ENCODE measurements at regions not wholly inside any gene's neighbourhood (a gene's known extent, or its start where the extent isn't known, plus 50 kb on each side); places are given as distances from the start of the nearest gene placed in this dataset.

DNA sequence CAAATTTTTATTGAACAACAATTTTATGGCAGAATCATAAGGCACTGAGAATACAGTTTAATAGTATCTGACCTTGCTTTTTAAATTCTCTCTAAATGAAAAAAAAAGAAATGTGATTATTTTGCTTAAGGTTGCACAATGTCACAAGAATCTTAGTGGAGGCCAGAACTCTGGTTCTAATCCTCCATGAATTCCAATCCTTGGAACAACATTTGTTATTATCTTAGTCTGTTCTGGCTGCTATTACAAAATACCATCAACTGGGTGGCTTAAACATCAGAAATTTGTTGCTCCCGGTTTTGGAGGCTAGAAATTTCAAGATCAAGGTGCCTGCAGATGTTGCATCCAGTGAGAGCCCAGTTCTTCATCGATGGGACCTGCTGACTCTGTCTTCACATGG lies 158.2 kb upstream of the POM121L12 start:
- no peak for DNase-seq

DNA sequence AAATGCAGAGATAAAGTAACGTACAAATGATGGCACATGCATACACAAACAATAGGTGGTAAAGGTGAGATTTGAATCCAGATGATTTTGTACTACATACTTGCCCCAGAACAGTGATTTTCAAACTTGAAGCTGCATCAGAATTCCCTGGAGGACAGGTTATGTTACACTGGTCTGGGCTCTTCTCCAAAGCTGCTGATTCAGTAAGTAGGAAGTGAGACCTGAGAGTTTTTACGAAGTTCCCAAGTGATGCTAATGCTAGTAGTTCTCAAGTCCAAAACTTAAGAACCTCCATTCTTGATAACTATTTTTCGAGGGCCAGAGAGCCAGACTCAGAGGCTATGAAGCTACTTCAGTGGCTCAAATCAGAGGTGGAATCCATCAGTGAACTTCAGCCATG lies 159.0 kb upstream of the POM121L12 start:
- no peak for DNase-seq

DNA sequence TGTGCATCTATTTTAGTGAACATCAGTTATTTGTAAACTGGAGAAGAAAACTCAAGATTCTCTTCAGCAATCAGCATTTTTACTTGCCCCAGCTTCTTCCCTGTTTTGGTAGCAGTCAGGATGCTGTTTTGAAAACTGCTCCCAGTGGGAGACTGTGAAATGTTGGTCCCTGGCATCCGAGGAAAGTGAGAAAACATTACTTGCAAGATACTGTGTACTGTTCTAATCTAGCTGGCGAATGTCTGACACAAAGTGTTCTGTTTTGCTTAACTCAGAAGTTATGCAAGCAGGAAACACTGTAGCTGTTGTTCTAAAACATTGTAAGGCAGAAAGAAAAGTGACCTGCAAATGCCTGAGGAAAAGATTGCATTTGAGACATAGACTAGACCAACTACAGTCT lies 171.8 kb upstream of the POM121L12 start:
- DNase-seq, result no peak

DNA sequence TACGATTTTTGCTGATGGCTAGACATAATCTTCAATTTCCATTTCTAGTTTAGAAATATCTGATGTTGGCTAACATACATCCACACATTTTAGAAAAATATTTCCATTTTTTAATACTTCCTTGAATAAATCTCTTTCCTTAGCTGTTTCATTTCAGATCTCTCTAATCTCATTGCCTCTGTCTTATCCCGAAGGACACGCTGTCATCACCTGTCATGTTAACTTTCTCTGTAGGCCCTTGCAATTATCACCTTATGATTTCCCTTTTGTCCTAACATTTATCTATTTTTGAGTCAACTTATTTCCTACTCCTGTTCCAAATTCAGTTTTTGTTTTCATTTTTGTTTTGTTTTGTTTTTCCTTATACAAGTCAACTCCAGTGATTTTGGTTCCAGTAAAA lies 173.1 kb upstream of the POM121L12 start:
- no peak for DNase-seq

DNA sequence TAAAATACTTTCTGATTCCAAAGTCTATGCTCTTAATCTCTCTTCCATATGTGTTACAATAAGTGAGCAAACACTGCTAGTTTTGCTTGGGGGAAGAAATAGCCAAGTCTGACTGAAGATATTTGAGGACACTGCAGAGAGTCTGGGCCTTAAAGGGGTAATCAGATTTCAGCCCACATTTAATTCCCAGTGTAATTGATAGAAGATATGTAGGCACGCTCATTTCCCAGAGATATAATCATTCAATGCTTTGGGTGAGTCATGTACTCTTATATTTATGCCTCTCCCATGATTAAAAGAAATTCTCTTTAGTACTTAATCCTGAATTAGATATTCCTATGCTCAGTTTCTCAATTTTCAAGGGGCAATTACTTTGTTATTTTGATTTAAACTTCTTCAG lies 178.1 kb upstream of the POM121L12 start:
- DNase-seq, result no peak

DNA sequence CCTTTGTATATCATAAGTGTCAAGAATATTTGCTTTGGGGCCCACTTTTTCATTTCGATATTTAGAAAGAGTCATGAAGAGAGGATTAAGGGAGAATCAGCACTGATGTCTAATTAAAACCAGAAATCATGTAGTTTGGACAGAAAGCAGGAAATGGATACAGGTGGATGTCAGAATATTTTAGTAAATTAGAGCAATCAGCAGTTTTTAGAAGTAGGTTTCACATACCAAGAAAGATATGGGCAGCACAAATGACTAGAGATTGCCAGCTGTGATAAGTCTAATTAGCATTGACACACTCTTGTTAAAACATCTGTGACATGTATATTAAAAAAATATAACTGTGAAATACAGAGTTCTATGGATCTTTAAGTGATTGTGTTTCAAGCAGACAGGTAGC lies 180.8 kb upstream of the POM121L12 start:
- no peak for DNase-seq

DNA sequence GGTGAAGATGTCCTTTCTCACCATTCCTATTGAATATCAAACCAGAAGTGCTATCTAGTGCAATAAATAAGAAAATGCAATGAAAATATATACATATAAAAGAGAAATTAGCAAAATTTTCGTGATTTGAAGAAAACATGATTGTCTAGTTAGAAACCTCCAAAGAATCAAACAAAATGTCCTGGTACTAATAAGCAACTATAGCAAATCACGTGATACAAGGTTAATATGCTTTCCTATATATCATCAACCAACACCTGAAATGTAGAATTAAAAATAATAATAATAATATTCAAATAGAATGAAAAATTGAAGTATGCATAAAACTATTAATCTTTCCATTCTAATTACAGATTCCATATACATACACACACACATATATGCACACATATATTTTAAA lies 183.9 kb upstream of the POM121L12 start:
- DNase-seq, result no peak

DNA sequence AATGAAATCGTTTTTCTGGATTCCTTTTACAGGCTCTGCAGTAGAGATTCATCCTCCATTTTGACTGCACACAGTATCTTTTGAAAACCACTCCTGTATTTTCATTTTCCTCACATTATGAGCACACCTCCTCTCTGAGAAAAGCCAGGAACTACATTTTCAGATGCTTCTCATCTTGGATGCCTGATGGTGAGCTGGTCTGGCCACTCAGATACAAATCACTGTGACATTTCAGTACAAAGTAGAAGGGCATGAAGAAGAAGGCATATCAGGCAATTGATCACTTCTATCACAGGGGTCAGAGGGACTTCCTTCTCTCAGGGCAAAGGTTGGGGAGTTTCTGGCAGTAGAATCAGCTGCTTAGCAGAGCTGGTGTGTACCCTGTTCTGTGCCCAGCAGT lies 192.0 kb upstream of the POM121L12 start:
- no peak for DNase-seq

DNA sequence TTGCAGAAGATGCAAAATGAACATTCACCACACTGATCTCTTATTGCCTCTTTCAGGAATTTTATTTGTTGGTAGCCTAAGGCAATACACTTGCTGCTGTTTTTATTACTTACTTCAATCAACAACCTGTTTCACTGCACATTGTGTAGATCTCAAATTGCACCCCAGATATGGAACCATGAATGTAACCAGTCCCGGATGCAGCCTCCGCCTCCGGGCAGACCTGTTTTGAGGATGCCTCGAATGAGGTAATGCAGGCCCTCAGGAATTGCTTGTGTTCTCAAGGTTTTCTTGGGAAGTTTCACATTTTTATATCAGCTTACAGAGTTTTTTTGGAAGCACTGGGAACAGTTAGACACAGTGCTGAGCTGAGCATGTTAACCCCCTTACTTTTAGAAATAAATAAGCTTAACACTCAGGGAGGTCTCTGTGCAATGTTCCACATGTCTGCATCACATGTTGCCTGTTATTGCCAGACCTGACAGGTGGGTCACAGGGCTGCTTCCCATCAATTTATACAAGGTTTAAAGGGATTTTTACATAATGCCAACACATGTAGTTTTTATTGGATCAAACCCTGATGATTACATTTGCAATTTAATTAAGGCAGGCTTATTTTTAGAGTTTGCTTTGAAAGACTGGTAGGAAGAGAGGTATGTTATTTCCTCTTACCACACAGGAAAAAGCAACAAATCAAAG lies 193.1 kb upstream of the POM121L12 start:
- no peak for DNase-seq

DNA sequence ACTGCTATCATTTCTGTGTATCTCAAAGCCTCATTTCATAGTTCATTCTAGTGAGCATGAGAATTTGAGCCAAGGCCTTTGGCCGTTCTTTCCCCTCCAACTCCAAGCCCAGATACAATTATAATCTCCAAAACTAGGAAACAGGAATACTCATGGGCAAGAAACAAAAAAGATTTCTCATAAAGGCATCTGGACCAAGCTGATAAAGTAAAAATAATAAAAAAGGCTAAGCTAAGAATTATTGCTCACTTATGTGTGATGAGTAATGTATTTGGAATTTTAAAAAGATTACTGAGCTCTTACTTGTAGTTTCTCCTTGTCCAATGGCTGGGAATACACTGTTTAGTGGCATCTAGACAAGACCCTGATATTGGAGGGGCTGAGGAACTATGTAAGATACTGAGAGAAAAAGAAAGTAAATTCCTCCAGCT lies 196.4 kb upstream of the POM121L12 start:
- no peak for DNase-seq

DNA sequence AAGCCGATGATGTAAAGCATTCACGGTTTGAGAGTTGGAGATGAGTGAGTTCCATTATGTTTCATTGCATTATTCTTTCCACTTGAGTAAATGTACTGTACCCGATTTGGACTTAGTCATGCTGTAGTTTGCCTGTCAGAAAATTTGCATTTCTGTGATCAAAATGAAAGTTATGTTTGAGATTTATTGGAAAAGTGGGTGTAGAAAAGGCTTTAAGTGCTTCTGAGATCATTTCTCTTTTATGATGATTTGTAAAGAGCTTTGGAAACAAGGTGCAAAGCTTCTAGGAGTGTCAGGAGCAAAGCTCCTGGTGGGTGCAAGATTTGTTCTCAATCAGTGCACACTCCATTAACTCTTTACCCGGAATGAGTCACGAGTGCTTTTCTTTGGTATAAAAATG lies 204.1 kb upstream of the POM121L12 start:
- DNase-seq, result peak; percentile 82

DNA sequence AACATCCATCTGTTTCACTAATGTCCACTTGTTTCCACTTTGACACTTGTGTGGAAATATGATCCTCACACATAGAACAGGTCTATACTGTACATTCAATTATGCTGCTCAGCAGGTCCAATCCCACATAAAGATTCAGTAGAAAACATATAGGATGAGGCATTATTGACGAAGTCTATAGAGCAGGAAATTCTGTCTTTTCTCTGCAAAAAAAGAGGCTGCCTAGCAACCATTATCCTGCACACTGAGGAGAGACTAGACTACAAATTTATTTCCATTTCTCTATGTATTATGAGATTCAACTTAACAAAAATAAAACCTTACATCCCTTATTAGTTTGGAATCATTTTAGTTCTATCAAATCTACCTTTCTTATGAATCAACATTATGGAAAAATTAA lies 204.6 kb upstream of the POM121L12 start:
- peak; percentile 31 for DNase-seq

DNA sequence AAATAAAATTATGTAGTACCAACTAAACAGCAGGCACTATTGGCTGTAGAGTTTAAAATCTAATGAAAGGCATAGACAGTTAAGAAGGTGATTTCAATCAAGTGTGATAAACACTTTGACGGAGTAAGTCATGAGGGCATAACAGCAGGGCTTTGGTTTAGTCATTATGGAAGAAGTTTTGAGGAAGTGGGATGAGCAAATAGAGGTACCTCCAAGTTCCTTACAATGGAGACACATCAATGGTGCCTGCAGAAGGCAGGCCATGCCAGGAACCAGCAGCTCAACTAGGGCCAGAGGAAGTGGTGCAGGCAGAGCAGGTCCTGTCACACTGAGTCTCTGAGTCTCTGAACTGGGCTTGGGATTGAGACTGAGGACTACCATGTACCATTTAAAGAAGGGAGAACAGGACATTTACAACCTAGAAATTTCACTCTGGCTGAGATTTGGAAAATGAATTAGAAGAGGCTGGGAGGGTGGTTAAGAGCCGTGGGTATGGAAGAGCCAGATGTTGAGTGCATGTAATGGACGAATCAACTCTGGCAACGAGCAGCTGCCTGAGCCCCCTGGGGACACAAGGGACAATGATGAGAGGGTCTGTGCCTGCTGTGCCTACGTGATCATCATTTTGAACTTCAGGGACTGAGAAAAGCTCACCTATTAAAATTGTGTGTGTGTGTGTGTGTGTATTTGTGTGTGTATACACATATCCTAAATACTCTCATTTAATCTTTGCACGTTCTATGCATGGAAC lies 208.7 kb upstream of the POM121L12 start:
- no peak for DNase-seq

DNA sequence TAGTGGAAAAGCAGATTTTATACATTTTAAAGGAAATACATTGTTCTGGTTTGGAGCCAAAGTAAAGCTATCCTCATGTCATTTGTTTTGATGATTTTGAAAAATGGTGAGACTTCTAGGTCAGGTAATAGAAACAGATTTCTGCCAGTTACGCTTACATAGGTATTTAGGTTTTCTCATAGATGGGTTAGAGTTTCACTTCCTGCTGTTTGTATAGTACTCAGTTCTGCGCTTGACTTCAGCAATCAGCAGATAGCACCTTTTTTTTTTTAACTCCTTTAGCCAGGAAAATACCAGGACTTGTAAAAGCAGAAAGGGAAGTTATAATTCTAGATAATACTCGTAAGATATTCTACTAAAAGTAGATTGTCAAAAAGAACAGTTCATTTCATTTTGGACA lies 209.8 kb upstream of the POM121L12 start:
- DNase-seq, result no peak

DNA sequence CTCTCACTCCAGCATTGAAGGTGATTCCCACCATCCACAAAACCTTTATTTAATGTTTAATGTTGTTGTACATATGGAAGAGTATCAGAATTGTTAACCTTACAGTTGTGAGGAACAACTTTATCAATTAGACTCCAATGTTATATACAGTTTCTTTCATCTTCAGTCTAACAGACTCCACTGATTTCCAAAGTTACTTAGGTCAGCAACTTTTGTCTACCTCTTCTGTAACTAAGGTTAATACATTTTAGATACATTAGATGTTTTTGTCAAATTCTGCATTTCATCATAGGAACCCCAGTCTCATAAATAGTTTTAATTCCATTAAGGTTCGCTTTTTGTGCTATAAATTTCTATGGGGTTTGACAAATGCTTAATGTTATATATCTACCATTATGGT lies 223.9 kb upstream of the POM121L12 start:
- DNase-seq, result no peak

DNA sequence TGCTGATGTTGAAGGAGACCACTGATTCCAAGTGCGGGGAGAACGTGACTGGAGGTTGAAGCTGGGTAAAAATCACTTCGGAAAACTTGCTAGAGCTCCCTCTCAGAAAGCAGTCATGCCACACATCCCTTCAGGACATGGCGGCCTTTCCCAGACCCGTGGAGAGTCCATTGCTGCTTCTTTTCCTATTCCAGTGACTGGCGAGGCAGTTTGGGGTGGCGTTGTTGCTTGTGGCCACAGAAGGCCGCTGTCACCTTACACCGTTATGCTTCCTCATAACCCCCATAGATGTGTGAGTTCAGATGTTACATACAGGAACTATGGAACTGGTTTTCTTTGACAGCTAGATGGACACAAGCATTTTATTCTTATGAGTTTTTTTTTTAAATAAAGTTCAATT lies 235.6 kb upstream of the POM121L12 start:
- DNase-seq, result no peak

DNA sequence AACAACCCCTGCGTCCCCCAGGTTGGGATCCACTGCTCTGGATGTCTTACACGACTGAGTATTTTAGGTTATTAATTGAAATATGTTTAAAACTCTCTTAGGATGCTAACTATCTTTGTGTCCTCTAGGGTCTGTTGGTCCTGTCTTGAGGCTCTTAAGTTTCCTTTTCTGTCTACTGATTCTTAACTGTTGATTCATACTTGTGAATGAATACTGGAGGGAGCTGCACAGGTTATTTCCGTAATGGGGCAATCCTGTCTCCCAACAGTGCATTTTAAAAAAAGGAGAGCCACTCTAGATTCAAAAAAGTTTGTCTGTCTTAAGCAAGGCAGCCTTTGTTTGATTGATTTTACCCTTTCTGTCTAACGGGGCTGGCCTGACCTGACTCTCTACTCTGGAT lies 237.6 kb upstream of the POM121L12 start:
- no peak for DNase-seq

DNA sequence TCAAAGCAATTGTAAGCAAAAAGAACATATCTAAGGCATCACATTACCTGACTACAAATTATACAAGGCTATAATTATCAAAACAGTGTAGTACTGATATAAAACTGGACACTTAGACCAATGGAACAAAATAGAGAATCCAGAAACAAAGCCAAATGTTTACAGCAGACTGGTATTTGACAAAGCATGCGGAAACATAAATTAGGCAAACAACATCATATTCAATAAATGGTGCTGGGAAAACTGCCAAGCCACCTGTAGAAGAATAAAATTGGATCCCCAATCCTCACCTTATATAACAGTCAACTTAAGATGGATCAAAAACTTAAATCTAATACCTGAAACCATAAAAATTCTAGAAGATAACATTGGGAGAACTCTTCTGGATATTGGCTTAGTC lies 240.8 kb upstream of the POM121L12 start:
- no peak for DNase-seq

DNA sequence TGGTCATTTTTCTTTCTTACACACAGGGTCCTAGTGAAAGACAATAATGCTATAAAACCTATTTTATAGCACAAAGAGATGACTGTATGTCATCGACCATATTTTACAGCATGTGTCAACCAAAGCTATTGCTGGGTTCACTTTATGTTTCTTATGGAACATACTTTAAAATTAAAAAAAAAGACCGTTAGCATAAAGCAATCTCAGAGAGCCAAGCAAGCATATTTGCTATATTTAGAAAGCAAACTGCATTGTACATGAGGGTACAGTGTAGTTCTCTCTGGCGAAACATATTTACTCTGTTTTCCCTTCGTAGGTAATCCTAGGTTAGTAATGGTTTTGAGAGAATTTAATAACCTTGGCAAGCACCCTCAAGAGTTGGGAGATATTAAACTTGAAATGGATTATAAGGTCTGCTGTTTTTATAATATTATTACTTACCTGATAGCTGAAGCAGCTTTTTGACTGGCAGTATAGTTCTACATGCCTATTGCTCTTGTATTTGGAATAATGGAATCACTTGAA lies 244.2 kb upstream of the POM121L12 start:
- no peak for DNase-seq

DNA sequence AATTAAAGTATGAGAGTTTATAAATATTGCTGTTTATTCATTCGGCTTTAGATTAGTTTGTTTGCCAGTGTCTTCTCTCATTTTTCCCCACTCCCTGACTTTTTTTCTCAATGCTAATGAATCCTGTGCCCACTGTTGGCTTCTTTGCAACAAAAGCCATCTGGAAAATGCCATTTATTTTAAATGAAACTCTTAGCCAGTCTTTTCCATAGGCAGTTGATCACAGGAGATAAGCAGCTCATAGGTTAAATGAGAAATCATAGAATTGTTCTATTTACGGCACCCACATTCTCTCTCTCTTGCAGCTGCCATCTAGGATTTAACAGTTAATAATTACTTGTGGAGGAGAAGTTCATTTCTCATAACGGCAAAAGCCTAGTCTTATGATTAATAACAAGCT lies 249.3 kb upstream of the POM121L12 start:
- no peak for DNase-seq

DNA sequence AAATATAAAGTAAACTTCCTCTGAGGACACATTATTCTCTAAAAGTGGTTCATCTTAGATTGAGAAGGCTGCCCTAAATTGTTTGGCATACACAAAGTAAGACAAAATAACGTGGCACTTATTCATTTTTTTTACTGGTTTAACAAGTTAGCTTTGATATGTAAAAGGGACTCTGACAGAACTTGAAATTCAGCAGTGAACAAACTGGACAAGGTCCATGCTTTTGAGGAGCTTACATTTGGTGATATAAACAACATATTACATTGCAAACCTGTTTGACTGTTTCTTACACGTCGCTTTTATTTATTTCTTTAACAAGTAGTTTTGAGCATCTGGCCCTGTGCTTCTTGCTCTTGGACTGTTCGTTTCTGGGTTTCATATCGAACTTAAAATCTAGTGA lies 253.1 kb upstream of the POM121L12 start:
- no peak for DNase-seq

DNA sequence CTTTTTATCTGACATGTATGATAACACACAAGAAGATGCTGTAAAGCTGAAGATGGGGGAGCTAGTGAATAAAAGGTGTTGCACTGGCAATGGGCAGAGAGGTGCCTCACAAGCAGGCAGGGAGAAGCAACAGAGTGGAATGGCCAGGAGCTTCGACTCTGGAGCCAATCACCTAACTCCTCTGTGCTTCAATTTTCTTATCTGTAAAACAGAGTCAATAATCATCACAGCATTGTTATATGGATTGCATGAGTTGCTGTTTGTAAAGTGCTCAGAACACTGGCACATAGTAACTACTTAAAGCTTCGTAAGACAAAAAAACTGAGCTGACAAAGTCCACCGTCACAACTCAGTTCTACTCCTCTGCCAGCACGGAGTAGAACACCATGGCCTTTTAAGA lies 254.2 kb upstream of the POM121L12 start:
- DNase-seq, result no peak

DNA sequence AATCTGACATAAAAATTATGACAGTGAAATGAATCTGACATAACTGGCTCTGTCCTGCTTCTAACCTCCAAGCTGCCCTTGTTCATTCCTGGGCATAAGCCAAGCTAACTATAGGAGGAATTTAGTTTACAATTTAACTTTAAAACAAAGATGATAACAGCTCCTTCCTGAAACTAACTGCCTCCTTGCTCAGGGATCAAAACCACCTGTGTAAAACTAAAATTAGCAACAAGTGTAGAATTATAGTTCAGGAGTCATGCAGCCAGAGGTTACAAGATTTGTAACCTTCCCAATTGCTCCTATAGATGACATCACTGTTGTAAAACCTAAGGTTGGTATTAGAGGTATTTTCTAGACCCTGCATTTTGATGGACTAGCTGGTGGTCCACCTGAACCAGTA lies 256.4 kb upstream of the POM121L12 start:
- no peak for DNase-seq

DNA sequence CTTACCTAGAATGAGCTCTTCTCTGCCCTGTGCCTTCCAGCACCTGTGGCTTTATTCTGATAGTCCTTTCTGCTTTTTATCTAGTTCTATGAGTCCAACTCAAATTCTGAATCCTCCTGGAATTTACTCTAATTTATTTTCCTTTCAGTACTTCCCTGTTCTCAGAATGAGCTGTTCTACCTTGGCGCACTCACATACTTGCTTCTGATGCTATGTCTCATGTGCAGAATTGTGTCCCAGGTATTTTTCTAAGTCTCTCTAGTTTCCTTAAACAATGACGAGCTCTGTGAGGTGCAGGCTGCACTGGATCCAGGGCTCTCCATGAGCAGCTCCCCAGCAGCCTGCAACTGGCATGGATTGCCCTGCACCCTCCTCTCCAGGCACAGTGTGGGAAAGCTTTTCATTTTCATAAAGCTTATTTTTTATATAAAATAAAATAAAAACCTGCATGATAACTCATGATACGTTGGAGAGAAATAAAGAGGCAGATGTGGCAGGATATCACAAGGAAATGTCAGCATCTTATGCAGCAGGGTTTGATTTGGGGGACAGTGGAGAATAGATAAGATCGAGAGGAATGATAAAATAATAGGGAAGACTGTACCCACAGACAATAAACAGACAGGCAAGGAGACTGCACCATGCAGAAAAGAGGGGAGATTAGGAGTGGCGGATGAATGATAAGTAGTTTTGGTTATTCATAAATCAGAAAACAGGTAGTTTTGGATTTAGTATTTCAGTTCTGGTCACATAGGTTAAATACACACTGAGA lies 258.2 kb upstream of the POM121L12 start:
- DNase-seq, result no peak
